ENCODE measurements at regions not wholly inside any gene's neighbourhood (a gene's known extent, or its start where the extent isn't known, plus 50 kb on each side); places are given as distances from the start of the nearest gene placed in this dataset.

DNA sequence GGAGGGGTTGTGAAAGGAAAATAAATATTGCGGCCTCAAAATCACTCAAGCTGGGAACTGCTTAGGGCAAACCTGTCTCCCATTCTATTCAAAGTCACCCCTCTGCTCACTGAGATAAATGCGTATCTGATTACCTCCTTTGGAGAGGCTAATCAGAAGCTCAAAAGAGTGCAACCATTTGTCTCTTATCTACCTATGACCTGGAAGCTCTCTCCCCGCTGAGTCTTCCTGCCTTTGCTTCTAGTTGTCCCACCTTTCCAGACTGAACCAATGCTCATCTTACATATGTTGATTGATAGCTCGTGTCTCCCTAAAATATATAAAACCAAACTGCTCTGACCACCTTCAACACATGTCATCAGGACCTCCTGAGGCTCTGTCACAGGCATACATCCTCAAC is 91.6 kb upstream of the CAMK1G start:
- intact Hi-C loops (cut with DNase I) = no loop called here
- H3K4me1 ChIP-seq = no peaks in the 10 kb centered on the region
- H3K27ac ChIP-seq = no peak overlapping the region
- TF ChIP-seq POLR2AphosphoS5 (IDR thresholded peaks at IDR 0.05; ENCODE audit: insufficient read depth in 1 of 2, low read depth in 1 of 2) = no peak
- TF ChIP-seq, protein P1, sequence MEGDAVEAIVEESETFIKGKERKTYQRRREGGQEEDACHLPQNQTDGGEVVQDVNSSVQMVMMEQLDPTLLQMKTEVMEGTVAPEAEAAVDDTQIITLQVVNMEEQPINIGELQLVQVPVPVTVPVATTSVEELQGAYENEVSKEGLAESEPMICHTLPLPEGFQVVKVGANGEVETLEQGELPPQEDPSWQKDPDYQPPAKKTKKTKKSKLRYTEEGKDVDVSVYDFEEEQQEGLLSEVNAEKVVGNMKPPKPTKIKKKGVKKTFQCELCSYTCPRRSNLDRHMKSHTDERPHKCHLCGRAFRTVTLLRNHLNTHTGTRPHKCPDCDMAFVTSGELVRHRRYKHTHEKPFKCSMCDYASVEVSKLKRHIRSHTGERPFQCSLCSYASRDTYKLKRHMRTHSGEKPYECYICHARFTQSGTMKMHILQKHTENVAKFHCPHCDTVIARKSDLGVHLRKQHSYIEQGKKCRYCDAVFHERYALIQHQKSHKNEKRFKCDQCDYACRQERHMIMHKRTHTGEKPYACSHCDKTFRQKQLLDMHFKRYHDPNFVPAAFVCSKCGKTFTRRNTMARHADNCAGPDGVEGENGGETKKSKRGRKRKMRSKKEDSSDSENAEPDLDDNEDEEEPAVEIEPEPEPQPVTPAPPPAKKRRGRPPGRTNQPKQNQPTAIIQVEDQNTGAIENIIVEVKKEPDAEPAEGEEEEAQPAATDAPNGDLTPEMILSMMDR (IDR thresholded peaks at IDR 0.05) = no peak
- TF ChIP-seq POLR2A (IDR thresholded peaks at IDR 0.05) = no peak
- no peak overlapping the region for H3K4me3 ChIP-seq
- no peaks in the 10 kb centered on the region for H3K36me3 ChIP-seq
- no peak for DNase-seq (ENCODE audit: extremely low spot score in 2 of 2)
- H3K9me3 ChIP-seq = no peaks in the 10 kb centered on the region
- H3K27me3 ChIP-seq = no peaks in the 10 kb centered on the region

DNA sequence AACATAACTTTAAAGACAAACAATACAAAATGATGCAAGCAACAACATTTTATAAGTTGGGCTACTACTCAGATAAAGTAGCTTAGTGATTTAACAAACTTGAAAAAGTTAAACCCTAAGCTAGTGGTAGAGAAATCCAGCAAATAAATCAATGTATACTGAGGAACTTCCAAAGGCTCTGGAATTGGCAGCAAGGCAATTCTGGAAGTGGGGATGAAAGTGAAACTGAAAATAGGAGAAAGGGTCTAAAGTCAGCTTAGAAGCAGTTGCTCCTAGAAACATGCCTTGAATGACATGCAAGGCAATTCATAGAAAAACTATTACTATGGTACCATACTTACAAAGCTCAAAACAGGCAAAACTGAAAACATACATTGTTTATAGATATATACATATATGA is 90.0 kb upstream of the CAMK1G start:
- Histone ChIP-seq H3K9me3 (no peaks in the 10 kb centered on the region), H3K4me1 (no peaks in the 10 kb centered on the region), H3K27me3 (no peaks in the 10 kb centered on the region), H3K36me3 (no peaks in the 10 kb centered on the region), H3K27ac (no peak overlapping the region), H3K4me3 (no peak overlapping the region)
- intact Hi-C loops (cut with DNase I) = no loop called here
- TF ChIP-seq POLR2A (IDR thresholded peaks at IDR 0.05) (no peak), POLR2AphosphoS5 (IDR thresholded peaks at IDR 0.05; ENCODE audit: insufficient read depth in 1 of 2, low read depth in 1 of 2) (no peak)
- TF ChIP-seq, protein P1 (IDR thresholded peaks at IDR 0.05) = no peak
- no peak for DNase-seq (ENCODE audit: extremely low spot score in 2 of 2)

DNA sequence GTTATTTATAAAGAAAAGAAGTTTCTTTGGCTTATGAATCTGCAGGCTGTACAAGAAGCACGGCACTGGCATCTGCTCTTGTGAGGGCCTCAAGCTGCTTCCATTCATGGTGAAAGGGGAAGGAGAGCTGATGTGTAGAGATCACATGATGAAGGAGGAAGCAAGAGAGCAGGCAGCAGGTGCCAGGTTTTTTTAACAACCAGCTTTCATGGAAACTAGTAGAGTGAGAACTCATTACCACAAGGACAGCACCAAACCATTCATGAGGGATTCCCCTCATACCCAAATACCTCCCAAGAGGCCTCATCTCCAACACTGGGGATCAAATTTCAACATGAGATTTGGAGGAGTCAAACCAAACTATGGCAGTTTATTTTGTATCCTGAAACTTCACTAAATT is 85.8 kb upstream of the CAMK1G start:
- H3K9me3 ChIP-seq = no peaks in the 10 kb centered on the region
- H3K36me3 ChIP-seq = no peaks in the 10 kb centered on the region
- intact Hi-C loops (cut with DNase I) = no loop called here
- no peak for TF ChIP-seq POLR2AphosphoS5 (IDR thresholded peaks at IDR 0.05; ENCODE audit: insufficient read depth in 1 of 2, low read depth in 1 of 2)
- TF ChIP-seq POLR2A (IDR thresholded peaks at IDR 0.05) = no peak
- TF ChIP-seq, protein P1 (IDR thresholded peaks at IDR 0.05) = no peak
- H3K4me1 ChIP-seq = no peaks in the 10 kb centered on the region
- H3K4me3 ChIP-seq = no peak overlapping the region
- H3K27me3 ChIP-seq = no peaks in the 10 kb centered on the region
- H3K27ac ChIP-seq = no peak overlapping the region
- DNase-seq (ENCODE audit: extremely low spot score in 2 of 2) = no peak

DNA sequence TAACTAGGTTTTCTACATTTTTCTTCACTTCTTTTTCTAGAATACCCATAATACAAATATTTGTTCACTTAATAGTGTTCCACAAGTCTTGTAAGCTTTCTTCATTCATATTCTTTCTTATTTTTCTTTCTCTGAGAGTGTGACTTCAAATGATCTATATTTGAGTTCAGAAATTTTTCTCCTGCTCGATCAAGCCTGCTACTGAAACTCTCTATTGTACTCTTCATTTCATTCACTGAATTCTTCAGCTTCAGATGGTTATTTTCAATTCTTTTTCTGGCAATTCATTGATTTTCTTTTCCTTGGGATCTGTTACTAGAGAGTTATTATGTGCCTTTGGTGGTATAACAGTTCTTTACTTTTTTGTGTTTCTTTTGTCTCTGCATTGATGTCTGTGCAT is 82.5 kb upstream of the CAMK1G start:
- Histone ChIP-seq H3K27me3 (no peaks in the 10 kb centered on the region), H3K4me1 (no peaks in the 10 kb centered on the region), H3K9me3 (no peaks in the 10 kb centered on the region), H3K36me3 (no peaks in the 10 kb centered on the region), H3K4me3 (no peak overlapping the region), H3K27ac (no peak overlapping the region)
- DNase-seq (ENCODE audit: extremely low spot score in 2 of 2) = no peak
- intact Hi-C loops (cut with DNase I) = no loop called here
- TF ChIP-seq POLR2A (IDR thresholded peaks at IDR 0.05) = no peak
- TF ChIP-seq, protein P1 (IDR thresholded peaks at IDR 0.05) = no peak
- no peak for TF ChIP-seq POLR2AphosphoS5 (IDR thresholded peaks at IDR 0.05; ENCODE audit: insufficient read depth in 1 of 2, low read depth in 1 of 2)

DNA sequence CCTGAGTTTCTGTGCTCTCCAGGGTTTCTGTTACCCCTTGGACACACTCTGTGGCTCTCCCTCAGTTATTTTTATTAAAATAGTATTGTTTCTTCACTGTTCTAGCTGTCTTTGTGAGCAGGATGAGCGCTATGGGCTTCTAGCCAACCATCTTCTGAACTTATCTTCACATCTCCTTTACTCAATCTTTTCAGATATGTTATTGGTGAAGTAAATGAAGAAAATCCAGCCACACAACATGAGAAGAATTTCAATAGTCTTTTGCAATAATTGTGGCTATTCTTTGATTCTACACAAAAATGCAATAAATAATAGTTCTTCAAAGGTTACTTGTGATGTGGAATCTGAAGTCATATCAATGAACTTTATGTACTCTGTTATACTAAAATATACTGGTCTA is 80.3 kb upstream of the CAMK1G start:
- no peaks in the 10 kb centered on the region for H3K9me3 ChIP-seq
- H3K4me1 ChIP-seq = no peaks in the 10 kb centered on the region
- no peaks in the 10 kb centered on the region for H3K36me3 ChIP-seq
- DNase-seq (ENCODE audit: extremely low spot score in 2 of 2) = no peak
- intact Hi-C loops (cut with DNase I) = no loop called here
- no peak overlapping the region for H3K4me3 ChIP-seq
- TF ChIP-seq, protein P1 (IDR thresholded peaks at IDR 0.05) = no peak
- TF ChIP-seq POLR2A (IDR thresholded peaks at IDR 0.05) (no peak), POLR2AphosphoS5 (IDR thresholded peaks at IDR 0.05; ENCODE audit: insufficient read depth in 1 of 2, low read depth in 1 of 2) (no peak)
- no peaks in the 10 kb centered on the region for H3K27me3 ChIP-seq
- H3K27ac ChIP-seq = no peak overlapping the region
